Activated gamma-delta T cell treated with anti-CD3 and anti-CD28 coated beads, Interleukin-2, amount 50 U/mL, for 16 hours (primary cell): ENCODE measurements at regions not wholly inside any gene's neighbourhood (a gene's known extent, or its start where the extent isn't known, plus 50 kb on each side); places are given as distances from the start of the nearest gene placed in this dataset.
A peak's percentile ranks its signal among the peaks of the same experiment; 100 is the strongest.

Experiments
- DNase-seq: peaks from one replicate; pipeline ENCODE4 v3.0.0-alpha.2; 2020; ENCODE audit warnings: low read depth

GRCh38 chr5:126334760-126335159, 88.4 kb upstream of the GRAMD2B start:
- no peak for DNase-seq

GRCh38 chr5:126335886-126336285, 87.3 kb upstream of the GRAMD2B start:
- no peak for DNase-seq

- DNase-seq, result no peak
Measured at GRCh38 chr5:126338635-126339034, 84.6 kb upstream of the GRAMD2B start.

GRCh38 chr5:126339215-126339805, 83.9 kb upstream of the GRAMD2B start:
- DNase-seq, result peak; percentile 12

DNA sequence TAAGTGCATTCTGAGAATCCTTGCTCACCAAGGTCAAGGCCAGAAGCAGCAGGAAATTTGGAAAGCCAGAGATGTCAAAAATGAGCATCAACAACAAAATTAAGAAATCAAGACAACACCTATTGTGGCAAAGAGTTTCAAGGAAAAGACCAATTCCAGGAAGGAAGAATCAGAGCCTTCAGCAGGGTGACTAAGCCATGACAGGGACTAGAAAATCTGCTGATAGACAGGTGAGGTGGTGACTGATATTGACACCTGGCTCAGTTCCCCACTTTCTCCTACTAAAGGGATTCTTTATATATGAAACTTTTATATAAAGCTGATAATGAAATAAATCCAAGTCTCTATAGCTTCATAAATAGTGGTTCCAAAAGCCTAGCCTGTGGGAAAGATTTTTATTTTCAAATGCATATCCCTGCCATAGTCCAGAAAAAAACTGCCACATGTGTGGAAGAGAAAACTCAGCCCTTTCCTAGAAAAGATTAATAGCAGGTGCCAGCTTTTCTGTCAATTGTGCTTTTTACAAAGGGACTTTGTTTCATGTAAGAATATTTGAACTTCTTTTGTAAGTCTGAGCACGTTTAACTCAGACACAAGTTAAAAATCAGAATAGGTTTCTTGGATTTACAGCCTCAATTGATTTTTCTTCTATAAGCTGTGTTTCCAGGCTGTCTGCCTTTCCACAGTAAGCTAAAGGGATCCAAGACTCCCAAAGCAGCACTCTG, 81.1 kb upstream of the GRAMD2B start:
- DNase-seq, result no peak

DNA sequence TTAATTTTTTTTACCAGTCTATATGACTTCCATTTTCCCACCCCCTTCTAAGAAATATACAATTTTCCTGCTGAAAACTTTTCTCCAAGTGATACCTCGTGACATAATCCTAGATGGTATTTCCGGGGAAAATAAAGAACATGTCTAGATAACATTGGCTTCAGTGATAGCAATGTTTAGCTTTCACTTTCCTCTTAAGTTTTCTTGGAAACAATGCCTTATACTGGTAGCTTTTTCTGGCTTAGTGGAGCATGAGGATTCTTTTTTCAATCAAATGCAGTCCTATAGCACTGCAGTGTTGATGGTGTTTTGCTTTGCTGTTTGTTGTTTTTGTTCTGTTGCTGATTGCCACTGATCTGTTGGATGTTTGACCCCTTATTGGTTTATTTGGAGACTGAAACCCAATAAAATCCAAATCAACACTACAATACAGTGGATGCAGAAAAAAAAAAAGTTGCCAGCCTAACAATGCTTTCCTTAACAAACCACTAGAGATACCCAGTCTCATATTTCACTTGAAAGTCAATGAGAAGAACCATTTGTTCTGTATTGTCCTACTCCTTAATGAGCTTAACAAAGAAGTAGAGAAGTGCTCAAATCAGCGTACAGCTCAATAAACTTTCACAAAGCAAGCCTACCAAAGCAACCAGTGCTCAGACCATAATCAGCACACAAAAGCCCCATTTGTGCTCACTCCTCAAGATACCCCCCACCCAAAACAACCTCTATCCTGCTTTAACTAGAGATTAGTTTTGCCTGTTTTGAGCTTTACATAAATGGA, 74.2 kb upstream of the GRAMD2B start:
- no peak for DNase-seq

DNA sequence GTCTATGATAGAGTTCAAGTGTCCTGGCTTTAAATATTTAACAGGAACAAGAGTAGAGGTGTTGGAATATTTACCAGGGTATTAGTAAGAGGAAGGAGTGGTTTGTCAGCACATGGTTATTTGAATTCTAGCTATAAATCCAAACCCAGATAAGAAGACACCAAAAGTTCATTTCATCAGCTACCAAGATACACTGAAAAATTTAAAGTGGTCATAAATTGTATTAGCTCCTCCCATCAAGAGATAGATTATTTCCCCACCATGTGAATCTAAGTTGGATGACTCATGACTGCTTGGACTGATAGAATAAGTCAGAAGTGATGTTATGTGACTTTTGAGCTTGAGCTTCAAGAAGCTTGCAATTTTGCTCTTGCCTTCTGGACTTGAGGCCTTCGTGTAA, 72.1 kb upstream of the GRAMD2B start:
- DNase-seq, result no peak

GRCh38 chr5:126354012-126354857, 69.0 kb upstream of the GRAMD2B start:
- no peak for DNase-seq

- no peak for DNase-seq
Measured at GRCh38 chr5:126354858-126355731, 68.1 kb upstream of the GRAMD2B start.

GRCh38 chr5:126355940-126356339, 67.3 kb upstream of the GRAMD2B start:
- no peak for DNase-seq

GRCh38 chr5:126357585-126358342, 65.4 kb upstream of the GRAMD2B start:
- no peak for DNase-seq

- no peak for DNase-seq
Measured at GRCh38 chr5:126358525-126358924, 64.7 kb upstream of the GRAMD2B start.

GRCh38 chr5:126359884-126360283, 63.3 kb upstream of the GRAMD2B start:
- no peak for DNase-seq

- no peak for DNase-seq
Measured at GRCh38 chr5:126360467-126360866, 62.7 kb upstream of the GRAMD2B start.

- no peak for DNase-seq
Measured at GRCh38 chr5:126363658-126364057, 59.6 kb upstream of the GRAMD2B start.

GRCh38 chr5:126364206-126364902, 58.9 kb upstream of the GRAMD2B start:
- no peak for DNase-seq

GRCh38 chr5:126365446-126366198, 57.6 kb upstream of the GRAMD2B start:
- no peak for DNase-seq

- no peak for DNase-seq
Measured at GRCh38 chr5:126366199-126366560, 57.0 kb upstream of the GRAMD2B start.

DNA sequence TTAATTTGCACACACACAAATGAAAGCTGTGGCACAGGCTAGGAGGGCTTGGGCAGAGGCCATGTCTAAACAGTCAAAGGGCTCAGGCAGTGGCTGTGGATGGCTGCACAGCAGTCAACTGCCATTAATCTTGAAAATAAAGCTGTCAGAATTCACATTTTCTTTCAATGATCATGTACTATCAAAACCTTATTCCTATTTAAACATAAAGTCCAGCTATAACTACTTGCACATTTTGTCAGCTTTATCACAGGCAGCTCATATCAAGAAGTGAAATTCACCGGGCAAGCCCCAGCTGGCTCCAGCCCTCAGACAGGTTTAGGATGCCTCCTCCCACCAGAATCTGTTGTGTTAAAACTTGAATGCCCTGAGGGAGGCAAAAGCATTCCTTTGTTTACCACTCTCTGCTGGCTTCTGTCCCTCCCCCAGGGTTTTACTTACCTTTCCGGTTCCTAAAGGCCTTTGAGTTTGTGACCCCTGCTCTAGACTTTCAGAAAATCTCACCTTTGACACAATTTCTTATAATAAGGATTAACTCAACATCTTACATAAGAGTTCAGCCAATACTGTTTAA, 54.9 kb upstream of the GRAMD2B start:
- no peak for DNase-seq
